Gastroesophageal sphincter (tissue), 3 donors: ENCODE measurements at regions not wholly inside any gene's neighbourhood (a gene's known extent, or its start where the extent isn't known, plus 50 kb on each side); places are given as distances from the start of the nearest gene placed in this dataset.

Experiments used
- POLR2A ChIP-seq, 2 donors: fragments of 450-650 bp; IDR thresholded peaks; one replicate each; pipeline ENCODE4 v1.6.1; 2017; ENCODE audit warnings: antibody characterized with exemption in 2 of 2, mild to moderate bottlenecking in 2 of 2, moderate library complexity in 1 of 2
- POLR2AphosphoS5 ChIP-seq: sonication (generic); formaldehyde crosslinking; IDR thresholded peaks from one replicate; pipeline ENCODE4 v1.6.1; 2017; ENCODE audit warnings: antibody characterized with exemption
- TF ChIP-seq, protein P1 (sequence below), 4 experiments: fragments of 200-600 bp in 2 of 4; fragments of 450-650 bp in 2 of 4; sonication (generic) in 1 of 4; IDR thresholded peaks; one replicate each; pipeline ENCODE4 v1.5.1; 2017 to 2019; ENCODE audit warnings: antibody characterized with exemption in 4 of 4, mild to moderate bottlenecking in 2 of 4, moderate library complexity in 2 of 4

- TF ChIP-seq, protein P1, sequence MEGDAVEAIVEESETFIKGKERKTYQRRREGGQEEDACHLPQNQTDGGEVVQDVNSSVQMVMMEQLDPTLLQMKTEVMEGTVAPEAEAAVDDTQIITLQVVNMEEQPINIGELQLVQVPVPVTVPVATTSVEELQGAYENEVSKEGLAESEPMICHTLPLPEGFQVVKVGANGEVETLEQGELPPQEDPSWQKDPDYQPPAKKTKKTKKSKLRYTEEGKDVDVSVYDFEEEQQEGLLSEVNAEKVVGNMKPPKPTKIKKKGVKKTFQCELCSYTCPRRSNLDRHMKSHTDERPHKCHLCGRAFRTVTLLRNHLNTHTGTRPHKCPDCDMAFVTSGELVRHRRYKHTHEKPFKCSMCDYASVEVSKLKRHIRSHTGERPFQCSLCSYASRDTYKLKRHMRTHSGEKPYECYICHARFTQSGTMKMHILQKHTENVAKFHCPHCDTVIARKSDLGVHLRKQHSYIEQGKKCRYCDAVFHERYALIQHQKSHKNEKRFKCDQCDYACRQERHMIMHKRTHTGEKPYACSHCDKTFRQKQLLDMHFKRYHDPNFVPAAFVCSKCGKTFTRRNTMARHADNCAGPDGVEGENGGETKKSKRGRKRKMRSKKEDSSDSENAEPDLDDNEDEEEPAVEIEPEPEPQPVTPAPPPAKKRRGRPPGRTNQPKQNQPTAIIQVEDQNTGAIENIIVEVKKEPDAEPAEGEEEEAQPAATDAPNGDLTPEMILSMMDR (IDR thresholded peaks at IDR 0.05), result no peak
- TF ChIP-seq POLR2AphosphoS5 (no peak), POLR2A (IDR thresholded peaks at IDR 0.05) (no peak)
These were observed 128.5 kb upstream of the RRP15 start for GRCh38 chr1:218156595-218156994.
